ENCODE measurements at regions not wholly inside any gene's neighbourhood (a gene's known extent, or its start where the extent isn't known, plus 50 kb on each side); places are given as distances from the start of the nearest gene placed in this dataset.

GRCh38 chr3:148023994-148024393, 614.8 kb downstream of the ZIC1 start:
- TF ChIP-seq EZH2 (IDR thresholded peaks at IDR 0.05; ENCODE audit: borderline replicate concordance, low read depth, low read length, poor library complexity, severe bottlenecking): no peak
- no peak for TF ChIP-seq CTCF (conservative IDR thresholded peaks at IDR 0.05; ENCODE audit: low read depth, low read length)
- Histone ChIP-seq H3K27ac (ENCODE audit: low read depth, low read length, poor library complexity, severe bottlenecking) (no peak overlapping the region), H3K36me3 (ENCODE audit: insufficient read depth, low read length, poor library complexity, severe bottlenecking) (no peaks in the 10 kb centered on the region), H3K9me3 (ENCODE audit: low read depth, low read length, poor library complexity, severe bottlenecking) (no peaks in the 10 kb centered on the region), H3K27me3 (replicated peaks; ENCODE audit: insufficient read depth, low read depth, low read length, poor library complexity) (no peaks in the 10 kb centered on the region), H3K4me3 (ENCODE audit: low read depth, low read length, poor library complexity, severe bottlenecking) (no peak overlapping the region), H3K4me1 (ENCODE audit: insufficient read depth, low read length, poor library complexity, severe bottlenecking) (no peaks in the 10 kb centered on the region)
- no peak for DNase-seq (ENCODE audit: low spot score)
- ChIA-PET CTCF (no interaction called here), POLR2A (ENCODE audit: low non-redundant PET) (no interaction called here)
- intact Hi-C loops (cut with micrococcal nuclease; ENCODE audit: unreplicated experiment): no loop called here
- BruUV-seq (replicated peaks): no TSS peak

- no TSS peak for BruUV-seq (replicated peaks)
- intact Hi-C loops (cut with micrococcal nuclease; ENCODE audit: unreplicated experiment): no loop called here
- Histone ChIP-seq H3K9me3 (ENCODE audit: low read depth, low read length, poor library complexity, severe bottlenecking) (no peaks in the 10 kb centered on the region), H3K27ac (ENCODE audit: low read depth, low read length, poor library complexity, severe bottlenecking) (no peak overlapping the region), H3K27me3 (replicated peaks; ENCODE audit: insufficient read depth, low read depth, low read length, poor library complexity) (no peaks in the 10 kb centered on the region), H3K4me3 (ENCODE audit: low read depth, low read length, poor library complexity, severe bottlenecking) (no peak overlapping the region), H3K36me3 (ENCODE audit: insufficient read depth, low read length, poor library complexity, severe bottlenecking) (no peaks in the 10 kb centered on the region), H3K4me1 (ENCODE audit: insufficient read depth, low read length, poor library complexity, severe bottlenecking) (no peaks in the 10 kb centered on the region)
- ChIA-PET POLR2A (ENCODE audit: low non-redundant PET) (no interaction called here), CTCF (no interaction called here)
- TF ChIP-seq CTCF (conservative IDR thresholded peaks at IDR 0.05; ENCODE audit: low read depth, low read length) (no peak), EZH2 (IDR thresholded peaks at IDR 0.05; ENCODE audit: borderline replicate concordance, low read depth, low read length, poor library complexity, severe bottlenecking) (no peak)
- DNase-seq (ENCODE audit: low spot score): no peak
Measured at GRCh38 chr3:148026009-148026588, 616.9 kb downstream of the ZIC1 start.

GRCh38 chr3:148030975-148031374, 621.8 kb downstream of the ZIC1 start:
- Histone ChIP-seq H3K9me3 (ENCODE audit: low read depth, low read length, poor library complexity, severe bottlenecking) (no peaks in the 10 kb centered on the region), H3K27me3 (replicated peaks; ENCODE audit: insufficient read depth, low read depth, low read length, poor library complexity) (no peaks in the 10 kb centered on the region), H3K4me1 (ENCODE audit: insufficient read depth, low read length, poor library complexity, severe bottlenecking) (peaks cover 5% of the 10 kb centered on the region), H3K27ac (ENCODE audit: low read depth, low read length, poor library complexity, severe bottlenecking) (no peak overlapping the region), H3K4me3 (ENCODE audit: low read depth, low read length, poor library complexity, severe bottlenecking) (no peak overlapping the region), H3K36me3 (ENCODE audit: insufficient read depth, low read length, poor library complexity, severe bottlenecking) (no peaks in the 10 kb centered on the region)
- CTCF ChIA-PET: no interaction called here
- BruUV-seq (replicated peaks): no TSS peak
- TF ChIP-seq CTCF (conservative IDR thresholded peaks at IDR 0.05; ENCODE audit: low read depth, low read length) (no peak), EZH2 (IDR thresholded peaks at IDR 0.05; ENCODE audit: borderline replicate concordance, low read depth, low read length, poor library complexity, severe bottlenecking) (no peak)
- DNase-seq (ENCODE audit: low spot score): peak; percentile 23
- POLR2A ChIA-PET (ENCODE audit: low non-redundant PET): no interaction called here
- intact Hi-C loops (cut with micrococcal nuclease; ENCODE audit: unreplicated experiment): no loop called here

Data from A673 (cell line).